Activated CD8-positive, alpha-beta memory T cell treated with anti-CD3 and anti-CD28 coated beads for 36 hours (primary cell): ENCODE measurements at regions not wholly inside any gene's neighbourhood (a gene's known extent, or its start where the extent isn't known, plus 50 kb on each side); places are given as distances from the start of the nearest gene placed in this dataset.

Experiments used
- CTCF ChIA-PET: fragments of 350-600 bp; sonication (Branson Sonifier 250); formaldehyde crosslinking; loops from one replicate; lab custom pipeline; 2021; ENCODE audit warnings: antibody characterized with exemption; lab: Charles Lee
- POLR2A ChIA-PET: fragments of 350-600 bp; sonication (Branson Sonifier 250); formaldehyde crosslinking; loops from one replicate; lab custom pipeline; 2021; ENCODE audit warnings: antibody characterized with exemption; lab: Charles Lee

- ChIA-PET CTCF (interaction anchor here (1.2 kb wide), 1 partner anchor 288 kb away, joined by 3 read pairs; no protein-coding TSS in a partner anchor), POLR2A (no interaction called here)
Observed at GRCh38 chr9:21683484-21684175, 118.8 kb upstream of the MTAP start.

GRCh38 chr9:21684231-21684630, 118.2 kb upstream of the MTAP start:
- POLR2A ChIA-PET: no interaction called here
- CTCF ChIA-PET: no interaction called here

- ChIA-PET POLR2A (no interaction called here), CTCF (no interaction called here)
Observed at GRCh38 chr9:21684831-21685362, 117.5 kb upstream of the MTAP start.

- ChIA-PET POLR2A (no interaction called here), CTCF (no interaction called here)
Observed at GRCh38 chr9:21685502-21685901, 116.9 kb upstream of the MTAP start.

GRCh38 chr9:21686738-21687137, 115.7 kb upstream of the MTAP start:
- CTCF ChIA-PET: interaction anchor here (1.2 kb wide), 1 partner anchor 20 kb away, joined by 3 read pairs; no protein-coding TSS in a partner anchor
- POLR2A ChIA-PET: no interaction called here

- POLR2A ChIA-PET: interaction anchor here (0.6 kb wide), 1 partner anchor 108 kb away, joined by 3 read pairs; no protein-coding TSS in a partner anchor
- CTCF ChIA-PET: interaction anchor here (0.6 to 1.2 kb wide), 2 partner anchors 19 to 687 kb away, joined by 3 read pairs; no protein-coding TSS in a partner anchor
Observed at GRCh38 chr9:21687351-21687750, 115.1 kb upstream of the MTAP start.

- CTCF ChIA-PET: interaction anchor here (0.6 to 1.0 kb wide), 3 partner anchors 18 to 686 kb away, joined by 3 read pairs; no protein-coding TSS in a partner anchor
- POLR2A ChIA-PET: interaction anchor here (0.6 kb wide), 1 partner anchor 107 kb away, joined by 3 read pairs; no protein-coding TSS in a partner anchor
Observed at GRCh38 chr9:21688108-21689102, 114.0 kb upstream of the MTAP start.

- ChIA-PET CTCF (no interaction called here), POLR2A (no interaction called here)
Observed at GRCh38 chr9:21689854-21690253, 112.6 kb upstream of the MTAP start.

- ChIA-PET POLR2A (no interaction called here), CTCF (no interaction called here)
Observed at GRCh38 chr9:21690561-21690960, 111.9 kb upstream of the MTAP start.

- POLR2A ChIA-PET: no interaction called here
- CTCF ChIA-PET: no interaction called here
Observed at GRCh38 chr9:21692390-21692789, 110.0 kb upstream of the MTAP start.

GRCh38 chr9:21694424-21694823, 108.0 kb upstream of the MTAP start:
- POLR2A ChIA-PET: no interaction called here
- CTCF ChIA-PET: no interaction called here

GRCh38 chr9:21695443-21695842, 107.0 kb upstream of the MTAP start:
- ChIA-PET POLR2A (no interaction called here), CTCF (no interaction called here)

GRCh38 chr9:21695874-21696341, 106.5 kb upstream of the MTAP start:
- ChIA-PET CTCF (no interaction called here), POLR2A (no interaction called here)

- POLR2A ChIA-PET: no interaction called here
Observed at GRCh38 chr9:21696411-21696871, 106.0 kb upstream of the MTAP start.

GRCh38 chr9:21708260-21708711, 94.2 kb upstream of the MTAP start:
- CTCF ChIA-PET: interaction anchor here (0.6 to 2.4 kb wide), 8 partner anchors 10 to 243 kb away, joined by 3 to 11 read pairs (median 4); no protein-coding TSS in a partner anchor
- POLR2A ChIA-PET: no interaction called here

More at GRCh38 chr9:21696411-21696871, 106.0 kb upstream of the MTAP start:
- CTCF ChIA-PET: no interaction called here

GRCh38 chr9:21708856-21709255, 93.6 kb upstream of the MTAP start:
- ChIA-PET POLR2A (no interaction called here), CTCF (interaction anchor here (0.7 to 2.4 kb wide), 10 partner anchors 9 to 243 kb away, joined by 3 to 11 read pairs (median 3); no protein-coding TSS in a partner anchor)

- ChIA-PET CTCF (interaction anchor here (0.7 to 2.4 kb wide), 10 partner anchors 9 to 244 kb away, joined by 3 to 11 read pairs (median 3); no protein-coding TSS in a partner anchor), POLR2A (no interaction called here)
Observed at GRCh38 chr9:21709464-21710058, 92.9 kb upstream of the MTAP start.

- POLR2A ChIA-PET: no interaction called here
- CTCF ChIA-PET: no interaction called here
Observed at GRCh38 chr9:21710548-21711191, 91.8 kb upstream of the MTAP start.
